ENCODE measurements at regions not wholly inside any gene's neighbourhood (a gene's known extent, or its start where the extent isn't known, plus 50 kb on each side); places are given as distances from the start of the nearest gene placed in this dataset.
"Not testable (repeated sequence)": the region's sequence is repeated elsewhere in the genome, so short reads cannot be mapped to it uniquely, and the experiment has no call there.

DNA sequence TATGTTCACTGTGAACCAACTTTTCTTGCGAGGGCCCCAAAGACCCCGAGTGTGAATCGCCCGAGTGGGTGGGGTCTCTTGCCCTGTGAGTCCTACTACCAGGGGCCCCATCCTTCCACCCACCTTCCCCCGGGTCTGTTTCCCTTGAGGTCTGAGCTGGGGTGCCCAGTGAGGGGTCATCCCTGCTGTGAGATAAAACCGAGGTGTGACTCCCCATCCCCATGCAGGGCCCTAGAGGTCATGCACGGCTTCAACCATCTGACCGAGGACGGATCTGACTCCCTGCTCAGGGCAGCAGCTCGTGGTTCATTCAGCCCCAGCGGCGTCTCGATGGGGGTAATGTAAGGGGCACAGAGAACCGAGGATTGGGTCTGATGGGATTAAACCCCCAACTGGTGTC lies 103.1 kb upstream of the SULF2 start:
- Histone ChIP-seq H3K27me3 (ENCODE audit: insufficient read depth, low read length, poor library complexity, severe bottlenecking) (no peaks in the 10 kb centered on the region), H3K4me3 (ENCODE audit: low read length) (no peak overlapping the region), H3K36me3 (ENCODE audit: insufficient read depth, low read length) (no peaks in the 10 kb centered on the region), H3K9me3 (ENCODE audit: low read length) (no peaks in the 10 kb centered on the region), H3K27ac (ENCODE audit: low read depth, low read length) (no peak overlapping the region), H3K4me1 (ENCODE audit: insufficient read depth, low read length) (no peaks in the 10 kb centered on the region)
- H3K9me3 Mint-ChIP-seq: no peaks in the 10 kb centered on the region
- POLR2A ChIA-PET: no interaction called here
- CTCF ChIA-PET: no interaction called here
- H3K4me1 Mint-ChIP-seq: no peaks in the 10 kb centered on the region
- no peak for DNase-seq
- H3K4me3 Mint-ChIP-seq: no peak overlapping the region
- no peaks in the 10 kb centered on the region for H3K36me3 Mint-ChIP-seq
- H3K27ac Mint-ChIP-seq: no peak overlapping the region
- H3K27me3 Mint-ChIP-seq: peaks cover 2 to 3% of the 10 kb centered on the region in 2 donors

DNA sequence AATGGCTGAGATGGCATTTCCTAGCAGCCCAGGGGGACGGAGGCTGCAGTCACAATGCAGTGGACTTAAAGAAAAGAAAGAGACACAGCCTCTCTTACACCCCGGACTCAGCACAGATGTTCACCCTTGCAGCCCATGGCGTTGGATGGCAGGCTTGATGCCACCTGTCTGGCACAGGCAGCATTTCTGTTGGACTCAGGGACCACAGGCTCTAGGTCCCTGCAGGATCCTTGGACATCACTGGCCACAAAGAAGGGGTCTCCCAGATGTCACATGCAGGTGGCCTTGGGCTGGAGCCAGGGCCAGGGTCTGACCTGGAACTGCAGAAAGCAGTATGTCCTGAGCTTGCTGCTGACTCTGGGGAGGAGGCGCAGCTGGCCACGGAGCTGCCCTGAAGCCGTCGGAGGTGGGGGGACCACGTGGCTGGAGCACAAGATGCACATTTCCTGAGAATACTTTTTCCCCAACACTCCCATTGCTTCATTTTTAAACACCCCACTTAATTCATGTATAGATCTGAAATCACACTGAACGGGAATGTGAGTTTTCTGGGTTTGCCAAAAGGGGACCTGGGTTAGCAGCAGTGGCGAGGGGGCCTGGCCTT lies 102.3 kb upstream of the SULF2 start:
- Histone ChIP-seq H3K4me1 (ENCODE audit: insufficient read depth, low read length) (no peaks in the 10 kb centered on the region), H3K27ac (ENCODE audit: low read depth, low read length) (no peak overlapping the region), H3K36me3 (ENCODE audit: insufficient read depth, low read length) (no peaks in the 10 kb centered on the region), H3K4me3 (ENCODE audit: low read length) (no peak overlapping the region), H3K9me3 (ENCODE audit: low read length) (no peaks in the 10 kb centered on the region), H3K27me3 (ENCODE audit: insufficient read depth, low read length, poor library complexity, severe bottlenecking) (no peaks in the 10 kb centered on the region)
- DNase-seq: no peak
- Mint-ChIP-seq H3K9me3 (no peaks in the 10 kb centered on the region), H3K4me3 (no peak overlapping the region), H3K27me3 (peaks cover 2 to 3% of the 10 kb centered on the region in 2 donors), H3K27ac (no peak overlapping the region), H3K36me3 (no peaks in the 10 kb centered on the region), H3K4me1 (no peaks in the 10 kb centered on the region)
- ChIA-PET POLR2A (no interaction called here), CTCF (no interaction called here)

DNA sequence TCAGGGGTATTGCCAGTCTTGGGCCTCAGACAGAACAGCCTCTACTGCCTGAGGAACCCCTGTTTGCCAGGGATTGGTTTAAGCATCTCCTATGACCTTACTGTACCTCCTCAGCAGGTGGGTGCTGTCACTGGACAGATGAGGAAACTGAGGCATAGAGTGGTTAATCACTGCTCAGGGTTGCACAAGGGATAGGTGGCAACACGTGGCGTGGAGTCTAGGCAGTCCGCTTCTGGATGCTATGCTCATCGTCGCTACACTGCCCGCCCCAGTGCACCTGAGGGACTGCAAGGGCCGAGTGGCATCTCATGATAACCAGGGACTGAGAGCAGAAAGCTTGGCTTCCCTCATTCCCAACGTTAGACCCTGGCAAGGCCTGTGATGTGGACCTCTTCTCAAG lies 101.8 kb upstream of the SULF2 start:
- Mint-ChIP-seq H3K4me3 (no peak overlapping the region), H3K27me3 (peaks cover 2 to 3% of the 10 kb centered on the region in 2 donors), H3K9me3 (no peaks in the 10 kb centered on the region), H3K27ac (no peak overlapping the region), H3K4me1 (no peaks in the 10 kb centered on the region), H3K36me3 (no peaks in the 10 kb centered on the region)
- H3K36me3 ChIP-seq (ENCODE audit: insufficient read depth, low read length): no peaks in the 10 kb centered on the region
- CTCF ChIA-PET: no interaction called here
- no peaks in the 10 kb centered on the region for H3K4me1 ChIP-seq (ENCODE audit: insufficient read depth, low read length)
- H3K27me3 ChIP-seq (ENCODE audit: insufficient read depth, low read length, poor library complexity, severe bottlenecking): no peaks in the 10 kb centered on the region
- no peaks in the 10 kb centered on the region for H3K9me3 ChIP-seq (ENCODE audit: low read length)
- no peak overlapping the region for H3K4me3 ChIP-seq (ENCODE audit: low read length)
- DNase-seq: no peak
- no peak overlapping the region for H3K27ac ChIP-seq (ENCODE audit: low read depth, low read length)
- POLR2A ChIA-PET: no interaction called here

DNA sequence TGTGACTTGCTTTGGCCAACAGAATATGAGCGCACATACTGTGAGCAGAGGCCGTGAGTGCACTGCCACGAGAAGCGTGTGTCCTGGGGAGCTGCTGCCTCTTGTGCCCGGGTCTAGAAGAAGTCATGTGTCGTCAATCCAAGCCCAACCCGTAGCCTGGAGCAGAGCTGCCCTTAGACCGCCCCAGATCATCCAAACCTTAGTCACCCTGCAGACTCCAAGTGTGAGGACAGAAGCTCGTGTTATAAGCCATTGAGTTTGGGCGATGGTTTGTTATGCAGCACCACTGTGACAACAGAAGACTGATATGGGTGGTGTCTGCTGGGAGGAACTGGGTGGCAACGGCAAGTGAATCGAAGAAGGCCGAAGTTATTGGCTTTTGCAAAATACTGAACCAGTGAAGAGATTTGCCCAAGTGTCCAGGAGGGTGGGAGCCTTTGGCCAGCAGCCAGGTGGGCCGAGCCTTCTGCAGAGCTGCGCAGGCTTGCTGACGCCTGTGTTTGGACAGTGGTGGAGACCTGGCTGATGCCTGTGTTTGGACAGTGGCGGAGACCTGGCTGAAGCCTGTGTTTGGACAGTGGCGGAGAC lies 101.3 kb upstream of the SULF2 start:
- Histone ChIP-seq H3K27me3 (ENCODE audit: insufficient read depth, low read length, poor library complexity, severe bottlenecking) (no peaks in the 10 kb centered on the region), H3K27ac (ENCODE audit: low read depth, low read length) (no peak overlapping the region), H3K4me3 (ENCODE audit: low read length) (no peak overlapping the region), H3K4me1 (ENCODE audit: insufficient read depth, low read length) (no peaks in the 10 kb centered on the region), H3K9me3 (ENCODE audit: low read length) (no peaks in the 10 kb centered on the region), H3K36me3 (ENCODE audit: insufficient read depth, low read length) (no peaks in the 10 kb centered on the region)
- Mint-ChIP-seq H3K27me3 (peaks cover 2 to 3% of the 10 kb centered on the region in 2 donors), H3K9me3 (no peaks in the 10 kb centered on the region), H3K27ac (no peak overlapping the region), H3K36me3 (no peaks in the 10 kb centered on the region), H3K4me3 (no peak overlapping the region), H3K4me1 (no peaks in the 10 kb centered on the region)
- no peak for DNase-seq
- POLR2A ChIA-PET: no interaction called here
- CTCF ChIA-PET: no interaction called here

DNA sequence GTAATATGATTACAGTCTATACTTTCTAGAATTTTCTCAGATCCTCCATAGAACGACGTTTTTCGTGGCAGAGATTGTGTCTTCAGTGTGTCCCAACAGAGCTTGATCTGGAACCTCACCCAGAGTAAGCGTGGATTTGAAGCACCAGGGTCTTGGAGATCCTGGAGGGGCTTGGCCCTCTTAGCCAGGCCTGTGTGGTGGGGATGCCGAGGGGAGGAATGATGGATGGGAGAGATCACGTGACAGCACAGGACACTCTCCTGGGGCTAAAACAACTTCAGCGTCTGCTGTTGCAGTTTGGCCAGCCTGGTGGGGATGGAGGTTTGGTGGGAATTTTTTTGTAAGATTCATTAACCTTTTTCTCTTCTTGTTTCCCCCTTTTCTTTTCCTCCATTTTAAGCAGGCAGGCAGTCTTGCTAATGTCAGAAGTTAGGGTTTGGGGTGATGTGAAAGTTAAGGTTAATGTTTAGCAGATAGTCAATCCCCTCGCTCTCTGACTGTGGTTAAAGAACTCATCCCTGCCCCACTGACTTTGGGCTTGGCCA lies 100.7 kb upstream of the SULF2 start:
- H3K27me3 Mint-ChIP-seq: peaks cover 2 to 3% of the 10 kb centered on the region in 2 donors
- no peak overlapping the region for H3K4me3 Mint-ChIP-seq
- ChIA-PET CTCF (no interaction called here), POLR2A (no interaction called here)
- Histone ChIP-seq H3K4me3 (ENCODE audit: low read length) (no peak overlapping the region), H3K4me1 (ENCODE audit: insufficient read depth, low read length) (no peaks in the 10 kb centered on the region), H3K9me3 (ENCODE audit: low read length) (no peaks in the 10 kb centered on the region), H3K27ac (ENCODE audit: low read depth, low read length) (no peak overlapping the region), H3K36me3 (ENCODE audit: insufficient read depth, low read length) (no peaks in the 10 kb centered on the region), H3K27me3 (ENCODE audit: insufficient read depth, low read length, poor library complexity, severe bottlenecking) (no peaks in the 10 kb centered on the region)
- no peak for DNase-seq
- H3K36me3 Mint-ChIP-seq: no peaks in the 10 kb centered on the region
- no peaks in the 10 kb centered on the region for H3K4me1 Mint-ChIP-seq
- no peaks in the 10 kb centered on the region for H3K9me3 Mint-ChIP-seq
- peak overlapping the region in 1 of 8 donors; percentile 33 for H3K27ac Mint-ChIP-seq

DNA sequence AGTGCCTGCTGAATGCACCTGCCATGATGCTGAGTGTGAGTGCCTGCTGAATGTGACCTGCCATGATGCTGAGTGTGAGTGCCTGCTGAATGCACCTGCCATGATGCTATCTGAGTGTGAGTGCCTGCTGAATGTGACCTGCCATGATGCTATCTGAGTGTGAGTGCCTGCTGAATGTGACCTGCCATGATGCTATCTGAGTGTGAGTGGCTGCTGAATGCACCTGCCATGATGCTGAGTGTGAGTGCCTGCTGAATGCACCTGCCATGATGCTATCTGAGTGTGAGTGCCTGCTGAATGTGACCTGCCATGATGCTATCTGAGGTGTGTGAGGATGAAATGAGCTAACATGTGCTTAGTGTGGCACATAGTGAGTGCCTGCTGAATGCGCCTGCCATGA lies 98.7 kb upstream of the SULF2 start:
- CTCF ChIA-PET; H3K9me3 Mint-ChIP-seq; H3K27me3 Mint-ChIP-seq; H3K9me3 ChIP-seq (ENCODE audit: low read length); H3K27ac ChIP-seq (ENCODE audit: low read depth, low read length); H3K36me3 ChIP-seq (ENCODE audit: insufficient read depth, low read length); H3K4me3 Mint-ChIP-seq; H3K4me1 Mint-ChIP-seq; H3K27me3 ChIP-seq (ENCODE audit: insufficient read depth, low read length, poor library complexity, severe bottlenecking); DNase-seq; H3K4me1 ChIP-seq (ENCODE audit: insufficient read depth, low read length); H3K36me3 Mint-ChIP-seq; H3K27ac Mint-ChIP-seq; POLR2A ChIA-PET; H3K4me3 ChIP-seq (ENCODE audit: low read length): not testable (repeated sequence)

DNA sequence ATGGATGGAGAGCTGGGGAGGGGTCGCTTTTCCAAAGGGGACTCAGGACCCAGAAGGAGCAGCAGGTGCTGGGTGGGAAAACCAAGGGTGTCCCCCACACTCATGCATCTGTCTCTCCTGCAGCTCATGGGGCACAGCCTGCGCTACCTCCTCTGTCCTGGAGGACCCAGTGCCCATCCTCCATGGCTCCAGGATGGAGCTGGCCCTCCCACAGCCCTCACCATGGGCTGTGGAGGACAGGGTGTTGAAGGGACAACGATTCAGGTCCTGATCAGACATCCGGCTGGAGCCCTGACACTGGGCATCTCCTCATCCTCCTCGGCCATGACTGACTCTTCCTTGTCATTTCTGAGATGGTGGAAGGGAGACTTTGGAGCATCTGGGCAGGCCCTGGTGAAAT lies 97.9 kb upstream of the SULF2 start:
- H3K4me1 ChIP-seq (ENCODE audit: insufficient read depth, low read length): no peaks in the 10 kb centered on the region
- DNase-seq: no peak
- no peaks in the 10 kb centered on the region for H3K36me3 Mint-ChIP-seq
- peaks cover 0 to 3% of the 10 kb centered on the region in 2 donors for H3K27me3 Mint-ChIP-seq
- H3K36me3 ChIP-seq (ENCODE audit: insufficient read depth, low read length): no peaks in the 10 kb centered on the region
- no peak overlapping the region for H3K4me3 Mint-ChIP-seq
- no peaks in the 10 kb centered on the region for H3K4me1 Mint-ChIP-seq
- no peaks in the 10 kb centered on the region for H3K27me3 ChIP-seq (ENCODE audit: insufficient read depth, low read length, poor library complexity, severe bottlenecking)
- CTCF ChIA-PET: no interaction called here
- no peak overlapping the region for H3K27ac ChIP-seq (ENCODE audit: low read depth, low read length)
- POLR2A ChIA-PET: no interaction called here
- no peak overlapping the region for H3K4me3 ChIP-seq (ENCODE audit: low read length)
- no peak overlapping the region for H3K27ac Mint-ChIP-seq
- H3K9me3 ChIP-seq (ENCODE audit: low read length): no peaks in the 10 kb centered on the region
- H3K9me3 Mint-ChIP-seq: no peaks in the 10 kb centered on the region

DNA sequence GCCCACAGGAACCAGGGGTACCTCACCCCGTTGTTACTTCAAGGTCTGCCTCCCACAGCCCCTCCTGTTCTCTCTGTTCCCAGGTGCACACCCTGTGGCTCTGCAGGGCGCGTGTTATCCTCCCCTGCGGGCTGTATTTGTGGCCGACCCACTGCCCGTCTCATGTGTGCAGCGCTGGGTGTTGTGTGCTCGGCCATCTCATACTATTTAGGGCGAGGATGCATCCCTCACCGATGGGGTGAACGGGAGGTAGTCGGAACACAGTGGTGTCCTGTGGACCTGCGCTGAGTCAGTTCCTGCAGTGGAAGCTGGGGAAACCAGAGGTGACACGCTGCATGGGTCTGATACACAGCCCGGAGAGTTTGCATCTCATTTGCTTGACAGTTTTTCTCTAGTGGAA lies 94.5 kb upstream of the SULF2 start:
- Histone ChIP-seq H3K9me3 (ENCODE audit: low read length) (no peaks in the 10 kb centered on the region), H3K4me3 (ENCODE audit: low read length) (no peak overlapping the region), H3K36me3 (ENCODE audit: insufficient read depth, low read length) (no peaks in the 10 kb centered on the region), H3K27me3 (ENCODE audit: insufficient read depth, low read length, poor library complexity, severe bottlenecking) (no peaks in the 10 kb centered on the region), H3K4me1 (ENCODE audit: insufficient read depth, low read length) (no peaks in the 10 kb centered on the region), H3K27ac (ENCODE audit: low read depth, low read length) (no peak overlapping the region)
- H3K27me3 Mint-ChIP-seq: peaks cover 0 to 8% of the 10 kb centered on the region in 2 donors
- no peak overlapping the region for H3K4me3 Mint-ChIP-seq
- H3K4me1 Mint-ChIP-seq: no peaks in the 10 kb centered on the region
- no peak for DNase-seq
- H3K27ac Mint-ChIP-seq: no peak overlapping the region
- no peaks in the 10 kb centered on the region for H3K9me3 Mint-ChIP-seq
- CTCF ChIA-PET: no interaction called here
- POLR2A ChIA-PET: no interaction called here
- H3K36me3 Mint-ChIP-seq: no peaks in the 10 kb centered on the region
